HG02885 (cell line): ENCODE measurements at regions not wholly inside any gene's neighbourhood (a gene's known extent, or its start where the extent isn't known, plus 50 kb on each side); places are given as distances from the start of the nearest gene placed in this dataset.
A peak's percentile ranks its signal among the peaks of the same experiment; 100 is the strongest.
"Not testable (repeated sequence)": the region's sequence is repeated elsewhere in the genome, so short reads cannot be mapped to it uniquely, and the experiment has no call there.

Experiments used
- ATAC-seq: cut with Tn5 transposase; IDR thresholded peaks from one replicate; pipeline ENCODE4 v1.9.1; 2021; ENCODE audit warnings: mild to moderate bottlenecking; ENCODE audit not compliant: unreplicated experiment, poor library complexity

- ATAC-seq = peak; percentile 78
Observed at GRCh38 chr5:52007230-52007858, 624.1 kb downstream of the ISL1 start.

- ATAC-seq = no peak
Observed at GRCh38 chr5:52010454-52010853, 627.2 kb downstream of the ISL1 start.

GRCh38 chr5:52013523-52013922 is 630.3 kb downstream of the ISL1 start:
- ATAC-seq = no peak

GRCh38 chr5:52015760-52016159 is 632.5 kb downstream of the ISL1 start:
- ATAC-seq = no peak

GRCh38 chr5:52017567-52017966 is 634.3 kb downstream of the ISL1 start:
- ATAC-seq = no peak

- ATAC-seq = no peak
Observed at GRCh38 chr5:52024359-52024758, 641.1 kb downstream of the ISL1 start.

GRCh38 chr5:52029836-52030235 is 646.6 kb downstream of the ISL1 start:
- ATAC-seq = not testable (repeated sequence)

- ATAC-seq = no peak
Observed at GRCh38 chr5:52041842-52042241, 658.6 kb downstream of the ISL1 start.

- no peak for ATAC-seq
Observed at GRCh38 chr5:52043137-52043536, 659.9 kb downstream of the ISL1 start.

- no peak for ATAC-seq
Observed at GRCh38 chr5:52043543-52043942, 660.3 kb downstream of the ISL1 start.

GRCh38 chr5:52051759-52052158 is 668.5 kb downstream of the ISL1 start:
- no peak for ATAC-seq

- no peak for ATAC-seq
Observed at GRCh38 chr5:52063186-52063585, 679.9 kb downstream of the ISL1 start.

GRCh38 chr5:52065182-52065581 is 681.9 kb downstream of the ISL1 start:
- ATAC-seq = no peak

- no peak for ATAC-seq
Observed at GRCh38 chr5:52069997-52070396, 686.7 kb downstream of the ISL1 start.

GRCh38 chr5:52073993-52074689 is 690.9 kb downstream of the ISL1 start:
- no peak for ATAC-seq

GRCh38 chr5:52077941-52078815 is 694.9 kb downstream of the ISL1 start:
- no peak for ATAC-seq

GRCh38 chr5:52102311-52102710 is 685.4 kb upstream of the ITGA1 start:
- ATAC-seq = not testable (repeated sequence)

- no peak for ATAC-seq
Observed at GRCh38 chr5:52107210-52107905, 680.4 kb upstream of the ITGA1 start.

GRCh38 chr5:52119768-52120167 is 667.9 kb upstream of the ITGA1 start:
- ATAC-seq = no peak

GRCh38 chr5:52132053-52132452 is 655.7 kb upstream of the ITGA1 start:
- ATAC-seq = no peak
